ENCODE measurements at regions not wholly inside any gene's neighbourhood (a gene's known extent, or its start where the extent isn't known, plus 50 kb on each side); places are given as distances from the start of the nearest gene placed in this dataset.

GRCh38 chr20:5413394-5413793, 96.6 kb upstream of the PROKR2 start:
- TF ChIP-seq CTCF (optimal IDR thresholded peaks at IDR 0.05 in 1 of 3, IDR thresholded peaks at IDR 0.05 in 1 of 3, conservative IDR thresholded peaks at IDR 0.05 in 1 of 3; ENCODE audit: extremely low read depth in 1 of 3, insufficient read depth in 2 of 3, low read length in 3 of 3) (no peak), EZH2 (IDR thresholded peaks at IDR 0.05; ENCODE audit: low read length) (no peak)

Measured in keratinocyte (primary cell).